Right lobe of liver (tissue), 6 donors: ENCODE measurements at regions not wholly inside any gene's neighbourhood (a gene's known extent, or its start where the extent isn't known, plus 50 kb on each side); places are given as distances from the start of the nearest gene placed in this dataset.

ENCODE experiments used
- ATAC-seq, 4 donors: fragments of 200-7000 bp; cut with Tn5 transposase; one replicate each; pipeline ENCODE4 v1.9.1; 2020; ENCODE audit warnings: mild to moderate bottlenecking in 4 of 4, moderate library complexity in 4 of 4
- DNase-seq, 3 donors: peaks; one replicate each; pipeline ENCODE4 v3.0.0-alpha.2; 2020
- H3K27ac ChIP-seq, 3 donors: fragments of 200-600 bp; one replicate each; pipeline ENCODE4 v1.8.0; 2022
- H3K27me3 ChIP-seq, 2 donors: fragments of 200-600 bp; one replicate each; pipeline ENCODE4 v1.8.0; 2022
- H3K36me3 ChIP-seq, 4 donors: fragments of 200-600 bp; sonication (generic) in 1 of 4; one replicate each; pipeline versions ENCODE4 v1.5.1 to v1.8.0; 2017 to 2022; ENCODE audit warnings: control low read depth in 1 of 4
- H3K4me1 ChIP-seq, 4 donors: fragments of 200-600 bp; sonication (generic) in 1 of 4; one replicate each; pipeline versions ENCODE4 v1.5.1 to v1.8.0; 2017 to 2022; ENCODE audit warnings: control low read depth in 1 of 4
- H3K4me3 ChIP-seq, 3 donors: fragments of 200-600 bp; one replicate each; pipeline ENCODE4 v1.8.0; 2022
- H3K9me3 ChIP-seq, 4 donors: fragments of 200-600 bp; sonication (generic) in 1 of 4; one replicate each; pipeline versions ENCODE4 v1.5.1 to v1.8.0; 2017 to 2022; ENCODE audit warnings: control low read depth in 1 of 4
- POLR2A ChIP-seq: fragments of 450-650 bp; IDR thresholded peaks from one replicate; pipeline ENCODE4 v1.6.1; 2017; ENCODE audit warnings: antibody characterized with exemption, mild to moderate bottlenecking
- WGBS: methylation state at CpG from one replicate; pipeline ENCODE4 v1.1.6; 2018; ENCODE audit warnings: low coverage, low lambda C conversion rate; ENCODE audit not compliant: insufficient coverage; ENCODE audit errors: missing lambda C conversion rate; 5-methylcytosine and 5-hydroxymethylcytosine counted together
- intact Hi-C, 2 donors: fragments of 100-400 bp; cut with DNase I; formaldehyde crosslinking; loops; one replicate each; pipeline versions ENCODE4 v1.11.2 to v1.14.1; 2022
- TF ChIP-seq, protein P1 (sequence below), 4 donors: fragments of 200-600 bp in 3 of 4; fragments of 450-650 bp in 1 of 4; IDR thresholded peaks; one replicate each; pipeline versions ENCODE4 v1.5.1 to v1.8.0; 2016 to 2022; ENCODE audit warnings: antibody characterized with exemption in 4 of 4, mild to moderate bottlenecking in 2 of 4
- donor health status: DM: no; HTN: yes; CAD: no.
- donor health status: DM: no; HTN: no; CAD: no.
- donor health status: DM: no; HTN: no; CAD: no.
- donor health status: DM: no; HTN: yes; CAD: no.
- donor health status: DM: no; HTN: yes; CAD: no.

DNA sequence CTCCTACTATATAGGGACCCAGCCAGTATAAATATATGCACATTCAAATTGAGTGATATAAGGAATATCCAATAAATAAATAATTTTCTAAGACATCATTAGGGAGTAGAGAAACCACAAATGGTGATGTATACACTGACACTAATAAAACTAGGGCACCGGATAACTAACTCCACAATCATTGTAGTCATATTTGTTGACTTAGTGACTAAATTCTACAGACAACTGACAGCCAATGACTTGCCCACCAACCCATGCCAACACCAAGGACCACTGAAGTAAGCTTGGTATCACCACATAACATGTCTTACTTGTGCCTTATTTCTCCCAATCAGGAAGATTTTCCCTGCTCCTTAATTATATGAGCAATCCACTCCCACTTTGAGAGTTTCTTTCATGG is 139.6 kb upstream of the TRPC6 start:
- Histone ChIP-seq H3K27me3 (no peaks in the 10 kb centered on the region), H3K4me3 (no peak overlapping the region), H3K4me1 (no peaks in the 10 kb centered on the region), H3K36me3 (no peaks in the 10 kb centered on the region), H3K9me3 (no peaks in the 10 kb centered on the region), H3K27ac (no peak overlapping the region)
- intact Hi-C loops = no loop called here
- DNase-seq (no peak), ATAC-seq (no peak)
- WGBS = 58% methylated on average over 1 of the region's 1 CpG
- TF ChIP-seq POLR2A = no peak
- TF ChIP-seq, protein P1, sequence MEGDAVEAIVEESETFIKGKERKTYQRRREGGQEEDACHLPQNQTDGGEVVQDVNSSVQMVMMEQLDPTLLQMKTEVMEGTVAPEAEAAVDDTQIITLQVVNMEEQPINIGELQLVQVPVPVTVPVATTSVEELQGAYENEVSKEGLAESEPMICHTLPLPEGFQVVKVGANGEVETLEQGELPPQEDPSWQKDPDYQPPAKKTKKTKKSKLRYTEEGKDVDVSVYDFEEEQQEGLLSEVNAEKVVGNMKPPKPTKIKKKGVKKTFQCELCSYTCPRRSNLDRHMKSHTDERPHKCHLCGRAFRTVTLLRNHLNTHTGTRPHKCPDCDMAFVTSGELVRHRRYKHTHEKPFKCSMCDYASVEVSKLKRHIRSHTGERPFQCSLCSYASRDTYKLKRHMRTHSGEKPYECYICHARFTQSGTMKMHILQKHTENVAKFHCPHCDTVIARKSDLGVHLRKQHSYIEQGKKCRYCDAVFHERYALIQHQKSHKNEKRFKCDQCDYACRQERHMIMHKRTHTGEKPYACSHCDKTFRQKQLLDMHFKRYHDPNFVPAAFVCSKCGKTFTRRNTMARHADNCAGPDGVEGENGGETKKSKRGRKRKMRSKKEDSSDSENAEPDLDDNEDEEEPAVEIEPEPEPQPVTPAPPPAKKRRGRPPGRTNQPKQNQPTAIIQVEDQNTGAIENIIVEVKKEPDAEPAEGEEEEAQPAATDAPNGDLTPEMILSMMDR (IDR thresholded peaks at IDR 0.05) = no peak

DNA sequence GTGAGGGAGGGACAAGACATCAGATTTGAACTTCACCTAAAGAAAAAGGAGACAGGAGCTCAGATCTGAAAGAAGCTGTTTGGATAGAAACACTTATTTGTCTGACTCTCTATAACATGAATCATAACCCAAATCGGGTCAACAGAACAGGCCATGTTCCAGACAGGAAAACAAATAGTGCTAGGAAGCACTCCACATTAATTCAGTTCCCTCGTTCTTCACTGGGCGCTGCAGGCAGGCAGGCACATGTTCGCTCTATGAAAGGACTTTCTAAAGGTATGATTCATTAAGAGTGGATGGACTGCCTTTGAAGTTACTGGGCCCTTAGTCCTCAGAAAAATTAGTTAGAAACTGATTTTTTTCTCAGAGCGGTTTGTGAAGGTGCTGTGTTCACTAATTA is 137.5 kb upstream of the TRPC6 start:
- H3K4me3 ChIP-seq = no peak overlapping the region
- H3K36me3 ChIP-seq = no peaks in the 10 kb centered on the region
- DNase-seq (no peak), ATAC-seq (no peak)
- H3K27me3 ChIP-seq = no peaks in the 10 kb centered on the region
- intact Hi-C loops = no loop called here
- no peak overlapping the region for H3K27ac ChIP-seq
- WGBS = 62% methylated on average over 5 of the region's 5 CpGs
- H3K4me1 ChIP-seq = no peaks in the 10 kb centered on the region
- TF ChIP-seq, protein P1 (IDR thresholded peaks at IDR 0.05) = no peak
- TF ChIP-seq POLR2A = no peak
- no peaks in the 10 kb centered on the region for H3K9me3 ChIP-seq

DNA sequence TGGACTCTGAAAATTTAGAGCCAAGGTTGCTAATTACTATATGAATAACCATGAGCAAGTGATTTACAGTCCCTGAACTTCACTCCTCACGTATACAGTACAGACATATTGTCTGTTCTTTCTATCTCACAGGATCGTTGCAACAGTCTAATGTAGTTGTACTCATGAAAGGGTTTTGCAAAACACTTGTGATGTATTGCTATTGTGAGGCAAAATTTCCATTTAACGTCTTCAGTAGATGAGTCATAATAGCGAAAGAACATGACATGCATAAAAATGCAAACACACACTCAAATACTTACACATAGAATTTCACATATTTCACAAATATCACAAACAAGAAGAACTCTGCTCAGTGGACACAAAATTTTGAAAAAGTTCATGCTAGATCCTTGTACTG is 134.6 kb upstream of the TRPC6 start:
- no peaks in the 10 kb centered on the region for H3K9me3 ChIP-seq
- ATAC-seq = no peak
- 58% methylated on average over 4 of the region's 4 CpGs for WGBS
- no peak overlapping the region for H3K27ac ChIP-seq
- DNase-seq = no peak
- TF ChIP-seq, protein P1 (IDR thresholded peaks at IDR 0.05) = no peak
- TF ChIP-seq POLR2A = no peak
- H3K27me3 ChIP-seq = no peaks in the 10 kb centered on the region
- H3K4me1 ChIP-seq = no peaks in the 10 kb centered on the region
- intact Hi-C loops = loop anchor here in 1 of 2 donors (10.0 kb wide), 1 partner anchor 56 kb away; no protein-coding TSS in a partner anchor
- H3K4me3 ChIP-seq = no peak overlapping the region
- no peaks in the 10 kb centered on the region for H3K36me3 ChIP-seq

DNA sequence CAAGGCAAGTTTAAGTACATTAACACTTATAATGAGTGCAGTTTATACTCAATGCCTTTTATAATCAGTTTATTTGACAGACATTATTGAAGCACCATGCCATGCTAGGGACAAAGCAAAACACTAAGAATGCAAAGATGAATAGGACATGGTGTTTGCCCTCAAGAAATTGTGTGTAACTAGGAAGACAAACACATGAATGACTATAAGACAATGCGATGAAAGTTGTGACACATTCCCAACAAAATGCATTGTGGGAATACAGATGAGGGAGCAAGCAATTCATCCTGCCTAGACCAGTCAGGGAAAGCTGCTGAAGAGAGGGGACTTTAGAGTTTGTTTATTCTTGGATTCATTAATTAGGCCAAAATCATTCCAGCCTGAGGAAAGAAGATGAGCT is 133.8 kb upstream of the TRPC6 start:
- WGBS = 62% methylated on average over 1 of the region's 1 CpG
- H3K9me3 ChIP-seq = no peaks in the 10 kb centered on the region
- no peak overlapping the region for H3K4me3 ChIP-seq
- no peaks in the 10 kb centered on the region for H3K27me3 ChIP-seq
- no peak overlapping the region for H3K27ac ChIP-seq
- H3K4me1 ChIP-seq = no peaks in the 10 kb centered on the region
- no peak for ATAC-seq
- no peaks in the 10 kb centered on the region for H3K36me3 ChIP-seq
- DNase-seq = no peak
- no peak for TF ChIP-seq POLR2A
- TF ChIP-seq, protein P1 (IDR thresholded peaks at IDR 0.05) = no peak
- intact Hi-C loops = loop anchor here in 1 of 2 donors (10.0 kb wide), 1 partner anchor 57 kb away; no protein-coding TSS in a partner anchor

DNA sequence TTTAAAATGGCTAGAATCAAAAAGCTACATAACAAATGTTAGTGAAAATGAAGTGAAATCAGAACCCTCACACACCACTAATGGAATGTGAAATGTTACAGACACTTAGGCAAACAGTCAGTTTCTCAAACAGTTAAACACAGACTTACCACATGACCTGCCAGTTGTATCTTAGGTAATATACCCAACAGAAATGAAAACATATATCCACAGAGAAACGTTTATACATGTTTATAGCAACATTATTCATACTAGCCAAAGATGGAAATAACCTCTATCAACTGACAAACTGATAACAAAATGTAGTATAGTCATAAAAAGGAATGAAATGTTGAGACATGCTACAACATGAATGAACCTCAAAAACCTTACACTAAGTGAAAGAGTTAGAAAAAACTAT is 131.5 kb upstream of the TRPC6 start:
- no peak overlapping the region for H3K4me3 ChIP-seq
- intact Hi-C loops = loop anchor here in 1 of 2 donors (10.0 kb wide), 1 partner anchor 60 kb away; no protein-coding TSS in a partner anchor
- H3K9me3 ChIP-seq = no peaks in the 10 kb centered on the region
- no peaks in the 10 kb centered on the region for H3K4me1 ChIP-seq
- H3K27me3 ChIP-seq = no peaks in the 10 kb centered on the region
- no peaks in the 10 kb centered on the region for H3K36me3 ChIP-seq
- H3K27ac ChIP-seq = no peak overlapping the region
- 4% methylated on average over 1 of the region's 1 CpG for WGBS
- ATAC-seq (no peak), DNase-seq (no peak)
- no peak for TF ChIP-seq POLR2A
- TF ChIP-seq, protein P1 (IDR thresholded peaks at IDR 0.05) = no peak
